ENCODE measurements at regions not wholly inside any gene's neighbourhood (a gene's known extent, or its start where the extent isn't known, plus 50 kb on each side); places are given as distances from the start of the nearest gene placed in this dataset.

DNA sequence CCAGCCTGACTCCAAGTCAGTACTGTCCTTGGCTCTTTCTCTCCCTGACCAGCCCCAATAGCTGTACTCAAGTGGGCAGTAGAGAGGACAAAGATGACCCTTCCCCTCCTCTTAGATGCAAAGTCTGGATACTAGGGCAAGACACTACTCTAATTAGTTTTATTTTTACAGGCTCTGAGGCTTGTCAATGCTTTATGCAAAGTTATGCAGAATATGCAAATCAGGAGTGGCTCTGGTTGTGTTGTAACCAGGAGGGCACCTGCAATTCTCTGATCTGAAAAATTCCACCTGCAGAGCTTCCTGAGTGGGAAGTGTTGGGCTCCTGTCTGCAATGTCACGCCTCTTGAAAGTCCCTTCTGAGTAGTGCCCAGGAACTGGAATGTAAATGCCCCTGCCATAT lies 201.5 kb downstream of the RGS3 start:
- TF ChIP-seq, protein P1, sequence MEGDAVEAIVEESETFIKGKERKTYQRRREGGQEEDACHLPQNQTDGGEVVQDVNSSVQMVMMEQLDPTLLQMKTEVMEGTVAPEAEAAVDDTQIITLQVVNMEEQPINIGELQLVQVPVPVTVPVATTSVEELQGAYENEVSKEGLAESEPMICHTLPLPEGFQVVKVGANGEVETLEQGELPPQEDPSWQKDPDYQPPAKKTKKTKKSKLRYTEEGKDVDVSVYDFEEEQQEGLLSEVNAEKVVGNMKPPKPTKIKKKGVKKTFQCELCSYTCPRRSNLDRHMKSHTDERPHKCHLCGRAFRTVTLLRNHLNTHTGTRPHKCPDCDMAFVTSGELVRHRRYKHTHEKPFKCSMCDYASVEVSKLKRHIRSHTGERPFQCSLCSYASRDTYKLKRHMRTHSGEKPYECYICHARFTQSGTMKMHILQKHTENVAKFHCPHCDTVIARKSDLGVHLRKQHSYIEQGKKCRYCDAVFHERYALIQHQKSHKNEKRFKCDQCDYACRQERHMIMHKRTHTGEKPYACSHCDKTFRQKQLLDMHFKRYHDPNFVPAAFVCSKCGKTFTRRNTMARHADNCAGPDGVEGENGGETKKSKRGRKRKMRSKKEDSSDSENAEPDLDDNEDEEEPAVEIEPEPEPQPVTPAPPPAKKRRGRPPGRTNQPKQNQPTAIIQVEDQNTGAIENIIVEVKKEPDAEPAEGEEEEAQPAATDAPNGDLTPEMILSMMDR (conservative IDR thresholded peaks at IDR 0.05; ENCODE audit: low read length): no peak
- no peak for TF ChIP-seq EZH2phosphoT487 (IDR thresholded peaks at IDR 0.05; ENCODE audit: borderline replicate concordance, low read depth, low read length)
